ENCODE measurements at regions not wholly inside any gene's neighbourhood (a gene's known extent, or its start where the extent isn't known, plus 50 kb on each side); places are given as distances from the start of the nearest gene placed in this dataset.
A peak's percentile ranks its signal among the peaks of the same experiment; 100 is the strongest.
"Not testable (repeated sequence)": the region's sequence is repeated elsewhere in the genome, so short reads cannot be mapped to it uniquely, and the experiment has no call there.

DNA sequence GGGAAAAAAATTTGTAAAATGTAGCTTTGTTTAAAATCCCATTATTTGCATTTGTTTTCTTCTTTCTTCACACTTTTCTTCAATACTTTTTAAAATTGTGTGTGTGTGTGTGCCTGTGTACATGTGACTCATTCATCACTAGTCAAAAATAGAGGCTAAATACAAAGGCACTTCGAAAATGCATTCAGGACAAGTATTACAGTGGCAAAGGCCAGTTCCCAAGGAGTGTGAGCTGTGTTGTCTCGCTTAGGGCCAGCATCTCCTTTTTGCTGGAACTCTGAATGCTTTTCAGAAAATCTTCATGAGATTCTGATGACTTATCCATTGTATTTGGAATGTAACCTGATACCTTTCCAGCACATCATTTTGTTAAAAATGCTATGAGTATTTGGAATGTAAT is 288.5 kb upstream of the CNR1 start:
- DNase-seq (ENCODE audit: low read depth) = no peak

DNA sequence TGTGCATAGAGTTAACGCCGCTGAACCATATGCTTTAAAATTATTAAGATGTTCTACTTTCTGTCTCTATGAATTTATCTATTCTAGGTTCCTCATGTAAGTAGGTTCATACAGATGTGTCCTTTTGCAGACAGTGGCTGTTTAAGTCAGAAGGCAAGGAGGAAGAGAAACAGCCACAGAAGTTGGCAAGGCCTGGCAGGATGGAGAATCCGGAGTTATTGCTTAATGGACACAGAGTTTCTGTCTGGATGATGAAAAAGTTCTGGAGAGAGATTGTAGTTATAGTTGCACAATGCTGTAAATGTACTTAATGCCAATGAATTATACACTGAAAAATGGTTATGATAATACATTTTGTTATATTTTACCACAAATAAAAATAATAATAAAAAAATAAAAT is 283.6 kb upstream of the CNR1 start:
- no peak for DNase-seq (ENCODE audit: low read depth)

DNA sequence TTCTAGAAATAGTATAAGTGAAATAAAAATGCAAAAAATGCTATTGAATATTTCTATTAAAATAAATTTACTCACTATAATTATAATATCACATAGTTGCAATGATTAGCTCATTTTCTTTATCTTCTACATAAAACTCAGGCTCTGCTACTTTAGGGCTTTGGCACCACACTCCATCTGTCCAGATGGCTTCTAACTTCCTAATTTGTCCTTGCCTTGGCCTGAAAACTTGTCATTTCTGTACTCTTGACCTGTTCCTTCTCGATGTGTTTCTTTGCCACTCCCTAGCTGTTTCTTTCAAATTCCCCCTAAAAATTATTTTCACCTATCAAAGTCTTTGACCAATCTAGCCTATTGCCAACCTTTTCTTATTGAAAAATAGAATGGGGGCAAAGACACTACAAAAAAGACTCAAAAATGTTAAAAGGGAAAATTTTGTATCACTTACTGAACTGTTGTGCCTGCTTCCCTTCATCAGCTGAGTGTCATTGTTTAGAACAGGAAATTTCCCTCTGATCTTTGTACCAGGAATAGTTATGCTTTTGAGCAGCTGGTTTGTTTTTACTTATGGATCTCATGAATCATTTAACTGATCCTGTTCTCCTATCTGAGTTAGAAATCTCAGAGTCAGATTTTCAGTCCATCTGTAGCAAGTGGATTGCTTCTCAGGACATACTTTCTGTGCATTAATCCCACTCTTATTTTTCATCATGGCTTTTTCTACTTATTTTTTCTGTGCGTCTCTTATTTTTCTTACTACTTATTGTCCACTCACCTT is 279.2 kb upstream of the CNR1 start:
- no peak for DNase-seq (ENCODE audit: low read depth)

DNA sequence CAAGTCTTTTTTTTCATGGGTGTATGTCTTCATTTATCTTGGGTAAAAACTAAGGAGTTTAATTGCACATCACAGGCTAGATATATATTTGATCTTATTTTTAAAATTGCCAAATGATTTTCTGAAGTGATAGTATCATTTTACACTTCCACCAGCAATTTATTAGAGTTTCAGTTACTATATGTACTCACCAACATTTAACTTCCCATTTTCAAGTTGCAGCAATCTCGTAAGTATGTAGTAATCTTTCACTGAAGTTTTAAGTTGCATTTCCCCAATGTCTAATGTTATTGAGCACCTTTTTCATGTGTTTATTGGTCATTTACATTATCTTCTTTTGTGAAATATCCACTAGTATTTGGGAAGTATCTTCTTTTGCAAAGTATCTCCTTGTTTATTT is 277.4 kb upstream of the CNR1 start:
- DNase-seq (ENCODE audit: low read depth) = no peak

DNA sequence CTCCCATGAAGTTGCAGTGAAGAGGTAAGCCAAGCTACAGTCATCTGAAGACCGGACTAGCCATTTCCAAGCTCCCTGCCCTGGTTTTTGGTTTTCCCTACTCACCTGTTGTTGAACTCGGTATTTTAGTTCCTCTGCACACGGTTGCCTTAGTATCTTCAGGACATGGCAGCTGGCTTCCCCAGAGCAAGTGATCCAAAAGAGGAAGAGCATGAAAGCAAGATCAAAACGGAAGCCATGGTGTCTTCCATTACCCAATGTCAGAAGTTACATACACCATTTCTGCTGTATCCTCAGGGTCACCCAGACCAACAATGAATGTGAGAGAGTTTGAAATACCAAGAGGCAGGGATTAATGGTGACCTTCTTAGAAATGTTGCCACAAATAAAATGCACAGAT is 276.6 kb upstream of the CNR1 start:
- DNase-seq (ENCODE audit: low read depth) = no peak

DNA sequence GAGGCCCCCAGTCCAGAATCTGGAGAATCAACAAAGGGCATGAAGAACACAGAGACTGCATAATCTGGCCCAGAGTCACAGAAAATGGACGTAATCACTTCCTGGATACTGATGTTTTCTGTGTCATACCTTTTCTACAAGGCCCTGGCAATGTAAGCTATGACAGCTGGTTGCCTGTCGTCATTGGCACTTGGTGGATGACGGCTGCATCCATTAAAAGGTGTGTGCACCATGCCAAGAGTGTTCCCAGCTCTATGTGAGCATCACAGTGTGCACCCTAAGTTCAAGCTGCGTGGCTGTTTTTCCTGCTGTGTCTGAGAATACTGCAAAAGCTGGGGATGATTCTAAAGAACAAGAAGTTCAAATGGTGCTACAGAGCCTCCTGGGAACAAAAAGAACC is 275.2 kb upstream of the CNR1 start:
- DNase-seq (ENCODE audit: low read depth) = no peak

DNA sequence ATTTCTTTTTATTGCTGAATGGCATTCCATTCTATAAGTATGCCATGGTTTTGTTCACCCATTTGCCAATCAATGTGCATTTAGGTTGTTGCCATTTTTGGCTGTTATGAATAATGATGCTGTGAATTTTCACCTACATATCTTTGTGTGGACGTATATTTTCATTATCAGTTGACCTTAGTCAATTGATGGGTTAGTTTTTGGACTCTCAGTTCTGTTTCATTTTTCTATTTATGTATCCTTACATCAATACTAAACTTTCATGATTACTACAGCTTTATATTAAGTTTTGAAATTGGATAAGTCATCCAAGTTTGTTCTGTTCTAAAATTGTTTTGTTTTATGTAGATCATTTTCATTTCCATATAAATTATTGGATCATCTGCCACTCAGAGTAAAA is 261.9 kb upstream of the CNR1 start:
- DNase-seq (ENCODE audit: low read depth) = no peak

DNA sequence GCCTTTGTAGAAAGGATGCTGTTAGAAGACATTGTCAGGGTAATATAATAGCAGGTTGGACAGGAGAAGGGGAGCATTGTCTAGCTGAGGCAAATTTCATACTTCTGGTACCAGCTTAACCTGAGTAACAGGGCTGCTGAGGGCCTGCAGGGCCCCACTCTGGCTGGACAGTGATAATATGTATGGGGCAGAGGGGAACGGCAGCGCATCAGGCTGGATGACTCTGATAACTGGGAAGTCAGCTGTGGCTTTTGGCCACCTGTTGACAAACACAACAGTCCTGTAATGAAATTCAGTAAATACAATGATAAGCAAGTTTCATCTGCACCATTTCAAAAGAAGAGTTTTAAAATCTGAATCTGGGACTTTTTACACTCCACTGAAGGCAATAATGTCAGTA is 259.9 kb upstream of the CNR1 start:
- no peak for DNase-seq (ENCODE audit: low read depth)

DNA sequence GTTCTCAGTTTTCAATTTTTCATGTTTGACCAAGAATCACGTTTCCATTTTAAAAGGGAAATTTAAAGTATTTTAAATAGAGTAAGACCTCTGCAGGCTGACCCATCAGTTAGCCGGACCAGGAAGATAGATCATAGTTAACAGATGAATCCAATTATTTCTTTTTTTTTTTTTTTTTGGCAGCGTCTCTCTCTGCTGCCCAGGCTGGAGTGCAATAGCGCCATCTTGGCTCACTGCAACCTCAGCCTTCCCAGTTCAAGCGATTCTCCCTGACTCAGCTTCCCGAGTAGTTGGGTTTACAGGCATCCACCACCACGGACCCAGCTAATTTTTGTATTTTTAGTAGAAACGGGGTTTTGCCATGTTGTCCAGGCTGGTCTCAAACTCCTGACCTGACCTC is 256.7 kb upstream of the CNR1 start:
- DNase-seq (ENCODE audit: low read depth) = peak; percentile 8

DNA sequence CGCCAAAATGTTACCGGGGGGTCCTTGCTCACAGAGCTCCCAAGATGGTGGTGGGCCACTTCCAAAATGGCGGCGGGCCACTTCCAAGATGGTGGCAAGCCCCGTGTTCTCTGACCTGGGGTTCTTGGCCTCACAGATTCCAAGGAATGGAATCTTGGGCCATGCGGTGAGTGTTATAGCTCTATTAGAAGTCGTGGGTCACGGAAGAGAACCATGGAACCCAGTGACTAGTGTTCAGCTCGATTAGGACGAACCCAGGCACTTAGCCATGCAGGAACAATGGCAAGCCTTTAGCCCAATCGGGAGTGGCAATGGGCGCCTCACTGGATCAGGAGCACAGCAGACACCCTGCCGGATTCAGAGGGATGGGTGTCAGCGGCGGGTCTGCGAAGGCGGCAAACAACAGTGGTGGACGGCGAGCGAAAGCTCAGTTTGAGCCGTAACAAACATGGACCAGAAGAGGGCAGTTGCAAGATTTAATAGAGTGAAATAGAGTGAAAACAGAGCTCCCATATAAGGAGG is 254.9 kb upstream of the CNR1 start:
- DNase-seq (ENCODE audit: low read depth) = not testable (repeated sequence)

DNA sequence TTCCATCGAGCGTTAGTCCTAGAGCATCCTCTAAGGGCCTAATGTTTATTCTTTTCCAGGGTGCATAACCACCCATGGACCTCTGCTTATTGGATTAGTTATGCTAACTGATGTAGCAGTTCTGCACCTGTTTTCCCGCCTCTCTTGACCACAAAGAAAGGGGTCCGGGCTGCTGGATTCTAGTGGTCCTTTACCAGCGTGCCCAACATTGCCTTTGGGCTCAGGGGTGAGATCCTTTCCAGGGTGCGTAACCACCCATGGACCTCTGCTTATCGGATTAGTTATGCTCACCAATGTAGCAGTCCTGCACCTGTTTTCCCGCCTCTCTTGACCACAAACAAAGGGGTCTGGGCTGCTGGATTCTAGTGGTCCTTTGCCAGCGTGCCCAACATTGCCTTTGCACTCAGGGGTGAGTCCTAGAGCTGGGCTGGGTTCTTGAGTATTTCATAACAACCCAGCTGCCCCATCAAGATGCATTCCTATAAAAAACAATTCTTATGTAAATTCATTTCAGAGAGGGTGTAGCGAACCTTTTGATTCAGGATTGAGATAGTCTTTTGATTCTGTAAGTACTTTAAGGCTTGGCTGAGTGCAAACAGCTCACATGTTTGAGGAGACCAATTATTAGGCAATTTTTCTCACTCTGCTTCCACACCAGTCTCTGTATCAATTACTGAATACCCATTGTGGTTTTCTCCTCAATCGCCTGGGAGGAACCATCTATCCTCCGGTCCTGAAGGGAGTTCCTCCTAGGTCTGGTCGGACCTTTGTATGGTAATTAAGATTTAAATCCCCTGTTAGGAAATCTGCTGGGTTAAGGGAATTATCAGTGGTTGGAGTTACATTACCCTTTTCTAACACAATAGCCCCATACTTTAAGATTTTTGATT is 253.0 kb upstream of the CNR1 start:
- DNase-seq (ENCODE audit: low read depth) = not testable (repeated sequence)

DNA sequence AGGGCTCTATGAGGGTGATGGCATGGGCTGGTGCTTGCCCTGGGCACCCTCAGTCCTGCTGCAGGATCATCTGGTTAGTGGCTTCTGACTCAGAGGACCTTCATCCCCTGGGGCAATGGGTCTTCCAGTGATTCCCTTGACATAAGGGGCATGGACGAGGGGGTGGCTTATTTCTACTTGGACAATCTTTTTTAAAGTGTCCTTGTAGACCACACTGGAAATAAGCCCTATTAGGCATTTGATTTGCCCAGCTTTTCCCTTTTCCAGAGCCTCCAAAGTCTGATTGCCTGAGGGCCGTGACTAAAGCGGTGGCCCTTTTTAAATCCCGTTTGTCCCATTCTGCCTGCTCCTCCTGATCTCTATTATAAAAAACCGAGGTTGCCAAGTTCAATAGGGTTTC is 251.2 kb upstream of the CNR1 start:
- not testable (repeated sequence) for DNase-seq (ENCODE audit: low read depth)

DNA sequence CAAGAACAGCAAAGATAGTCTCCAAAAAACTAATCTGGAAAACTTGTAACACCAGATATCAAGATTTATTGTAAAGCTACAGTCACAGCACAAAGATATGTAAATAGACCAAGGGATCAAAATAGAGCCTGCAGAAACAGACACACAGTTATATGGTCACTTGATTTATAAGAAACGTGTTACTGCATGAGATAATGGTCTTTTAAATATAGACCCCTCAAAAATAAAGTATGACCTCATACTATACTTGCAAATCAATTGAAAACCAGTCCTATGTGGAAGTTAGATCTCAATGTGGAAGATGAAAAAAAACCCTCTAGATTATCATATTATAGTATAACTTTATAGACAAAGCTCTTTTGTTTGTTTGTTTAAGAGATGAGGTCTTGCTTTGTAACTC is 247.3 kb upstream of the CNR1 start:
- no peak for DNase-seq (ENCODE audit: low read depth)

DNA sequence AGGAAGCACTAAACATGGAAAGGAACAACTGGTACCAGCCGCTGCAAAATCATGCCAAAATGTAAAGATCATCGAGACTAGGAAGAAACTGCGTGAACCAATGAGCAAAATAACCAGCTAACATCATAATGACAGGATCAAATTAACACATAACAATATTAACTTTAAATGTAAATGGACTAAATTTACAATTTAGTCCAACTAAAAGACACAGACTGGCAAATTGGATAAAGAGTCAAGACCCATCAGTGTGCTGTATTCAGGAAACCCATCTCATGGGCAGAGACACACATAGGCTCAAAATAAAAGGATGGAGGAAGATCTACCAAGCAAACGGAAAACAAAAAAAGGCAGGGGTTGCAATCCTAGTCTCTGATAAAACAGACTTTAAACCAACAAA is 242.2 kb upstream of the CNR1 start:
- not testable (repeated sequence) for DNase-seq (ENCODE audit: low read depth)

DNA sequence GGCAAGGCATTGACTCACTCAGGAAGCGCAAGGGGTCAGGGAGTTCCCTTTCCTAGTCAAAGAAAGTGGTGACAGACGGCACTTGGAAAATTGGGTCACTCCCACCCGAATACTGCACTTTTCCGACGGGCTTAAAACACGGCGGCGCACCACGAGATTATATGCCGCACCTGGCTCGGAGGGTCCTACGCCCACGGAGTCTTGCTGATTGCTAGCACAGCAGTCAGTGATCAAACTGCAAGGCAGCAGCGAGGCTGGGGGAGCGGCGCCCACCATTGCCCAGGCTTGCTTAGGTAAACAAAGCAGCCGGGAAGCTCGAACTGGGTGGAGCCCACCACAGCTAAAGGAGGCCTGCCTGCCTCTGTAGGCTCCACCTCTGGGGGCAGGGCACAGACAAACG is 240.5 kb upstream of the CNR1 start:
- not testable (repeated sequence) for DNase-seq (ENCODE audit: low read depth)

DNA sequence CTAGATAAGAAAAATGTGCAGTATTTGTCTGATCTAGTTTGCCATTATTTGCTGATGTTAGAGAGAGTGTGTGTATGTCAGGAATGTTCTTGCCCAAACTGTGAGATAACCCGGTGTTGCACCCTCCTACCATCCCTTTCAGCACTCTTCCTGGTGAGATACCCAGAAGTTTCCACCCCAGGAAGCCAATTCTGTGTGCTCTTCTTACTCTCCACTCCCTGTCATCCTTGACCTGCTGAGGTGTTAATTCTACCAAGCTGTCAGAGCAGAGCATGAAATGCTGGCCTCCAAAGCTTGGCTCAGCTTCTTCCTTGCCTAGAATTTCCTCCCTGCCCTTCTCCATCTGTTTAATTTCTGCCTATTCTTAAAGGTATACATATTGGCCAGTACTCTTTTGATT is 237.3 kb upstream of the CNR1 start:
- no peak for DNase-seq (ENCODE audit: low read depth)

DNA sequence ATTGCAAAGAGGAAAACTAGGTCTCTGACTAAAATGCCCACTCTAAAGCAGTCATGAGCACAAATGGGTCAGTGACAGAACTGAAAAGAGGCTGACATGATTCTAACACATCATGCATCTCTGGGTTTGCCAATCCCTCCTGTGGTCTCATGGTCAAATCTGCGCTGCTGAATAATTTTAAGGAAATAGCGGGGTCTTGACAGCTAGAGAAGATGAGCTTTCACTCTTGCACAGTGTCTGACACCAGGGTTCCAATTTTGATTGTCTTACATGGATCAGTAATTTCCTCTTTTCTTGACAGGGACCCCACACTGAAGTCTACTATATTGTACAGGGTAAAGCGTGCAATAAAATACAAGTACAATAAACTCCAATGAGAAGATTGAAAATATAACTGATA is 236.8 kb upstream of the CNR1 start:
- DNase-seq (ENCODE audit: low read depth) = no peak

DNA sequence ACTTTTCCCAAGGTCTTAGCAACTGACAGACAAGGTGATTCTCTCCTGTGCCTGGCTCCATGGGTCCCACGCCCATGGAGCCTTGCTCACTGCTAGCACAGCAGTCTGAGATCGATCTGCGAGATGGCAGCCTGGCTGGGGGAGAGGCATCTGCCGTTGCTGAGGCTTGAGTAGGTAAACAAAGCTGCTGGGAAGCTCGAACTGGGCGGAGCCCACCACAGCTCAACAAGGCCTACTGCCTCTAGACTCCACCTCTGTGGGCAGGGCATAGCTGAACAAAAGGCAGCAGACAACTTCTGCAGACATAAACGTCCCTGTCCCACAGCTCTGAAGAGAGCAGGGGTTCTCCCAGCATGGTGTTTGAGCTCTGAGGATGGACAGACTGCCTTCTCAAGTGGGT is 224.9 kb upstream of the CNR1 start:
- DNase-seq (ENCODE audit: low read depth) = not testable (repeated sequence)

DNA sequence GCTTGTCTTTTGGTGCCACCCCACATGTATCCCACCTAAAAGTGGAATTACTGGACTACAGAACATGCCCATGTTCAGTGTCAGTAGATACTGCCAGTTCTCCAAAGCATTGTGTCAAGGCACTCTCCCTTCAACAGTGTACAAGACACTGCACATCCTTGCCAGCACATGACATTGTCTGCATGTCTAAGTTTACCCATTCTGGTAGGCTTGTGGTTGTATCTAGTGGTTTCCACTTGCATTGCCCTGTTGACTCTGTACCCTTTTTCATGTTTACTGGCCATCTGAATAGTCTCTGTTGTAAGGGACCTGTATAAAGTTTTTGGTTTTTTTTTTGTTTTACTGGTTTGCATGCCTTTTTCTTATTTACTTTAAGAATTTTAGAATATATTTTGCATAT is 222.4 kb upstream of the CNR1 start:
- no peak for DNase-seq (ENCODE audit: low read depth)

DNA sequence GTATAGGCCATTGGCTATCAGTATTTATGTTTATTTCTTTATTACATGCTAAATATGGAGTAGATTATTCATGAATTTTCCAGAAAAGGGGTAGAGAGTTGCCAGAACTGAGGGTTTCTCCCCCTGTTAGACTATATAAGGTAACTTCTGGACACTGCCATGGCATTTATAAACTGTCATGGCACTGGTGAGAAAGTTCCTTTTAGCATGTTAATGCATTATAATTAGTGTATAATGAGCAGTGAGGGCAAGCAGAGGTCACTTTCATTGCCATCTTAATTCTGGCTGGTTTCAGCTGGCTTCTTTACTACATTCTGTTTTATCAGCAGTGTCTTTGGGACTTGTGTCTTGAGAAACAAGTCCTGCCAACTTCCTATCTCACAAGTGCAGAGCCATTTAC is 220.0 kb upstream of the CNR1 start:
- DNase-seq (ENCODE audit: low read depth) = no peak

DNA sequence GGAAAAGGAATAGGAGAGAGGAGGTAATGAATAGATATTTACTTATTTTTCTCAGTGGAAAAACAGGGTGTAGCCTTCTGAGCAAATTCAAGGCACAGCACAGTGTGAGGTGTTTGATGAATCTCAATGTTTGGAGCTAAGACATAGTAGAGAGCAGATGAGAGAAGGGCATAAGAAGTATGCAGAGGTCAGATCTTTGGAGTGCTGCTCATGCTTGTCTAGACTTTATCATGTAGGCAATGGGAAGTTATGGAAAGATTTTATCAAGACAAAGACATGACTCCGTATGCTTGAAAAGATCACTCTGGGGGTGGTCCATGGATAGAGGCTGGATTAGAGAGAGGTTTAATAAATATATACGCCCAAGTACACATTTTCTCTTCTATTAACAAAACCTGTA is 217.0 kb upstream of the CNR1 start:
- no peak for DNase-seq (ENCODE audit: low read depth)

DNA sequence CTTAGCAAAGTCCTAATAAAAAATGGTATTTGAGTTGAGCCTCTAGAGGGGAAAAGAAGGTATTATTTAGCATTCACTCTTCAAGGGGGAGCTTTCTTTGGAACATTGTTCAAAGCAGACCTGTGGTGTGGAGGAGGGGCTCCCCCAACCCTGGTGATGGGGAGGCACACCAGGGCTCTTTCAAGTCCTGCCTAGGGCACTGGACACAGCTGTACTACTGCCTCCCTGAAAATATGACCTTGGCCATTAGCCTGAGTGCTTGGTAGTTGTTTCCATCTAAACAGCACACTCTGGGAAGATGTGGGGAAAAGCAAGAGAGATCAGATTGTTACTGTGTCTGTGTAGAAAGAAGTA is 215.1 kb upstream of the CNR1 start:
- no peak for DNase-seq (ENCODE audit: low read depth)

DNA sequence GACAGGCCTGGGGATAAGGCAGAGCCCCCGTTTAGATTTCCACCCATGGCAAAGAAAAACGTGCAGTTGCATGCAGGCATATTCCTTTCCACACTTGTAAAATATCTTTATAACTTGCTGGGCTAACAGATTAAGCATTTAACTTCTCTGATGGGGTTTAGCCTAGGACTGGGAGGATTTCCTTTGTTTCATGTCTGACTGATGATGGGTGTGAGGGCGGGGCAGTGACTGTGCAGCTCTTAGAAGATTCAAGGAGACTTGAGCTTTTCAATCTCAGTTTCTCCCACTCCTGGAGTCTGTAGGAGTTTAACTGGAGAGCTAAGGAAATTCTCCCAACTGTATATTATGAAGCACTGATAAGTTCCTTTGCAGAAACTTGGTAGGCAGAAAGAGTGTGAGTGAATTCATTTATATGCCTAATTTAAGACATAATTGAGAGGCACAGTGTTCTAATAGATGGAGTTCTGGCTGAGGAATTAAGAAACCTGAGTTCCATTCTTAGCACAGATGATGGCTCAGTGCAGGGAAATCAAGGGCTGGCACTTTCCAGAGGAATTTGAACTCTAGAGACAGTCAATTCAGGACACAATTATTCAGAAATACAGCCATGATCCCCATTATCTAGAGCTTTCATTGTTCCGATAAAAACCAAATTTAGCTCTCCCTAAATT is 214.6 kb upstream of the CNR1 start:
- DNase-seq (ENCODE audit: low read depth) = no peak

Data from ELR (cell line).